Activated T-cell treated with anti-CD3 and anti-CD28 coated beads, Interleukin-2, amount 50 U/mL, for 48 hours (primary cell): ENCODE measurements at regions not wholly inside any gene's neighbourhood (a gene's known extent, or its start where the extent isn't known, plus 50 kb on each side); places are given as distances from the start of the nearest gene placed in this dataset.

Source experiments
- DNase-seq, 2 experiments: peaks; one replicate each; pipeline ENCODE4 v3.0.0-alpha.2; 2020

GRCh38 chr14:61950340-61950739 lies 188.1 kb downstream of the SNAPC1 start:
- DNase-seq, result no peak

DNA sequence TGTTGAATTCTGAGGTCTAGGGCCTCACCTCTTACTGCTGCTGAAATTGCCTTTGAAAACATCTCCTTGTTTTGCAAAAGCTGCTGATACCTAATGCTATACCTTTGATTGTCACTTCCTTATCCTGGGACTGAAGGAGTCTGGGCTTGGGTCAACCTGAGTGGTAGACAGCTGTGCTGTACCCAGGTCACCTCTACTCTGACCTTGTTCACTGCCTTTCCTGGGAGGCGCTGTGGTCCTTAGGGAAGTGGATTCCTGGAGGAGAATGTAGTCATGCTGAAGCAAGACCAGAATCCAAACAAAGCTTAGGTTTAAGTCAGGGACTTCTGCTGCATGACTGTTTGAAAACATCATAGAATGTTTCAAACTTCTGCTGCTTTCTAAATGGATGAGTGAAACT lies 191.4 kb downstream of the SNAPC1 start:
- DNase-seq, result no peak

- no peak for DNase-seq
Measured at GRCh38 chr14:61954306-61954705, 192.1 kb downstream of the SNAPC1 start.

- no peak for DNase-seq
Measured at GRCh38 chr14:61956517-61956916, 194.3 kb downstream of the SNAPC1 start.

- no peak for DNase-seq
Measured at GRCh38 chr14:61959348-61959747, 197.1 kb downstream of the SNAPC1 start.

- no peak for DNase-seq
Measured at GRCh38 chr14:61961369-61961768, 199.1 kb downstream of the SNAPC1 start.

GRCh38 chr14:61963926-61964325 lies 201.7 kb downstream of the SNAPC1 start:
- no peak for DNase-seq

DNA sequence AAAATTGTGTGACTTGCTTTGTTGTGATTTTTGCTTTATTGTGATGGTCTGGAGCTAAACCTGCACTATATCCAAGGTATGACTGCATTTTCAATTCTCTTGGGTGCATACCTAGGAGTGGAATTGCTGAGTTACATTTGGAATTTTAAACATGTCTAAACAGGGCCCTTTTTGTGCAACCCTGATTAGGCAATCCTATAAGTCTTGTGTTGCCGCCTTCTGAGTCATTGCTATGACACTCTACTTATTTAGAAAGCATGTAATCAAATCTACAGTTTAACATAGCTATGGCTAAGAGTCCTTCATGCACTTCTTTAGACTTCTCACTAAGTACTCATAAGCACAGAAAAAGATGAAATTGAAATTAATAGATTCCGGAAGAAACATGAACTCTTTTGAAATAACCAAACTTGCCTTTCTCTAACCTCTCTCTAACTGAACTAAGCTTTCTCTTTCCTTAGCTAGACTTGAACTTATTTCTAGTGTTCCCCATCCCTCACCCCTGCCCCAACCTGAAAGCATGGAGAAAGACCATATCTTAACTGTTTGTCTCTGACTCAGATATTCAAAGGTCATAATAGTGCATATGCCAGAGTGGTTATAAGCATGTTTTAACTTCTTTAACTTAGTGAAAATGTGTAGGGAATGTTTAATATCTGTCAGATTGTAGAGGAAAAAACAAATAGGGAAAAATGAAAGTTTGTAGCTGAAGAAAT lies 203.0 kb downstream of the SNAPC1 start:
- no peak for DNase-seq

DNA sequence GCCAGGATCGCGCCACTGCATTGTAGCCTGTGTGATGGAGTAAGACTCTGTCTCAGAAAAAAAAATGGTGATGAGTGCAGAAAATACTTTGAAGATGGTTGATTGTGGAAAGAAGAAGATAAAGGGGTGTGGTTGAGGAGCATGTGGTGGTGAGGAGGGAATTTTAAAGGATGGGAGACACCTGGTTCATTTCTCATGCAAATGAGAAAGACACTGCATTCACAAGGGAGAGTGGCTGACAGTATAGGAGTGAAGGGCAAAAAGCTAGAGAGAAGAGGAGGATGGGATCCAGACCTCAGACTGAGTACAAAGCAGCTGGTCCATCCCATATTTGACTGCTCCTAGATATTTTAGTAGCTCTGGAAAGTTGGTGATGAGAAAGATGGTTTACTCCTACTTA lies 206.0 kb downstream of the SNAPC1 start:
- DNase-seq, result no peak

- DNase-seq, result no peak
Measured at GRCh38 chr14:61972711-61973110, 210.5 kb downstream of the SNAPC1 start.

- DNase-seq, result no peak
Measured at GRCh38 chr14:61973981-61974380, 211.8 kb downstream of the SNAPC1 start.

DNA sequence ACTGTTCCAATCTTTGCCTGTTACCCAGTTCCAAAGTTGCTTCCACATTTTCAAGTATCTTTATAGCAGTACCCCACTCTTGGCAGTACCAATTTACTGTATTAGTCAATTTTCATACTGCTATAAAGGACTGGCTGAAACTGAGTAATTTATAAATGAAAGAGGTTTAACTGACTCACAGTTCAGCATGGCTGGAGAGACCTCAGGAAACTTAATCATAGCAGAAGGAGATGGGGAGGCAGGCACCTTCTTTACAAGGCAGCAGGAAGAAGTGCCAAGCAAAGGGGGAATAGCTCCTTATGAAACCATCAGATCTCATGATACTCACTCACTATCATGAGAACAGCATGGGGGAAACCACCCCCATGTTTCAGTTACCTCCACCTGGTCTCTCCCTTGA lies 215.0 kb downstream of the SNAPC1 start:
- DNase-seq, result no peak

GRCh38 chr14:61988240-61988639 lies 226.0 kb downstream of the SNAPC1 start:
- no peak for DNase-seq

DNA sequence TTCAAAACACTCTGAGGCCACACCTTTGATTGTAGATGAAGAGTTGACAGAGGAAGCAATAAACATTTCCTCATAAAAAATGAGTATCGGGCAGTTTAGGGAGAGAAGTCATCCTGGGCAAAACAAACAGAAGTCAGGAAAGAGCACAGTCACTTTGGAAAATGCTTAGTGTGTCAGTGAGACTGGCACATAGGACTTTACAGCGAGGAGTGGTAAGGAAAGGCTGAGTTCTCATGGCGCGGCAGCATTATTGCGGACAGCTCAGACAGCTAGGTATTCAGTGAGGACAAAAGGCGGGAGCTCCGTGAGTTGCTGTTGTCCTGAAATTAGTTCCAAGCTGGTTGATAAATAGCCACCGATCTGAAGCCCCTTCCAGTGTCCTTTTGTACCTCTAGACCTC lies 229.9 kb downstream of the SNAPC1 start:
- no peak for DNase-seq

GRCh38 chr14:61992926-61993325 lies 230.7 kb downstream of the SNAPC1 start:
- no peak for DNase-seq

DNA sequence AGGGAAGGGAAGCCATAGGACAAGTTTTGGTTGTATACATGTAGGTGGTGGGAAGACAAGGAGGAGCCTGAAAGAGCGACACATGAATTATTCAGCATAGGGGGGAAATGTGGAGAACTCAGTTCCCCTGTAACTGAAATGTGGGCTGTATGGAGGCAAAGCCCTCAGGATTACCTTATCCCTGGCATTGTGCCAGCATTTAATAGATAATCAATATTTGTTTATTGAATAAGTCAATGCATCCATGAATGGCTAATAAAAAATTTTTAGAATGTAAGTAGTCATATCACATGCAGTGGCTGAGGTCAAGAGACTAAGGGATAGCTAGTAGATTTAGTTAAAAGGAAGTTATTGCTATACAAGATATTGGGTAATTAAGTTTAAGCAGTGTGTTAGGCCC lies 232.4 kb downstream of the SNAPC1 start:
- no peak for DNase-seq

DNA sequence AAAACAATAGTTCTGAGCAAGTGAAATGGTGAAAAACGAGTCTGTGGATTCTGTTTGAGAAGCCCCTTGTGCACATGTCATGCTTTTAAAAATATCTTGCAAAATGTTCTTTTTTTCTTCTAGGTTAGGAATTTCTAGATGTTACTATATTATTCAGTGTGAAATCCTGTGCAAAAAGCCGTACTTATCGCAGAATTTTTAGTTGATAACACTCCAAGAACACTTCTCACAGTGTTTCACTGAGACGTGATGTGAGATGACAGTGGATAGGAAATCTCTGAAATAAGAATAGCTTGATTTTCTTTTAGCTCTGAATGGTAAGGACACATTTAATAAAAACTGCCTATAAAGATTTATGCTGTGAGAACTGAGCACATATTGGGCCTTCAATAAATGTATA lies 234.5 kb downstream of the SNAPC1 start:
- DNase-seq, result no peak

DNA sequence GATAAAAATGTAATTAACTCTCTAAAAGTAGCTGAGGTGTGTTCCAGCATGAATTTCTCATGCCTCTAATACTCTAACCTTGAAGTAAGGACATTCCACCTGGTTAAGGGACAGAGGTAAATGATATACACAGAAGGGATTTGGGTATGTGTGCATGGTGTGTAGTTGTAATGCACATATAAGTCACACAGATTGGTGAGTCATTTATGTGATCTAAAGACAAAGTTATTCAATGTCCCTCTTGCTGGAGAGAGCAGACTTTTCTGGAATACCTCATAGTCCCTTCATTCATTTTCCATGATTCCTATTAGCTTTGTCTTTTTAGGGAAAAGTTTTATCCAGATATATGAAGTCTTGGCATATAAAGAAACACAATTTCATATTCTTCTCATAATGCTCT lies 234.9 kb downstream of the SNAPC1 start:
- DNase-seq, result no peak

DNA sequence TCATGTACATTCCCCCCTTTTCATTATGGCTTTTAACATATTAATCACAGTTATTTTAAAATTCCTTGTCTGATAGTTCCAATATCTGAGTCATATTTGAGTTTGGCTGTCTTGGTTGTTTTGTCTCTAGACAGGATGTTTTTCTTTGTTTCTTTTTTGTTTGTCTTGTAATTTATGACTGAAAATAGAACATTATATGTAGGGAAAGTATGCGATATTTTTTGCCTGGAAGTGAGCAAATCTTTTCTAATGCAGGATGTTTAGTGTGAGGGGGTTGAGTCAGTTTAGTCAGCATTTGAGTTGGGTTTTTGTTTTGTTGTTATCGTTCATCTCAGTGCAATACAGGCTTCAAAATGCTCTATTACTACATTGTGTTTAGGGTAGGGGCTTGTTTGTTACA lies 239.7 kb downstream of the SNAPC1 start:
- DNase-seq, result no peak

- DNase-seq, result no peak
Measured at GRCh38 chr14:62002642-62003041, 240.4 kb downstream of the SNAPC1 start.

- DNase-seq, result no peak
Measured at GRCh38 chr14:62003701-62004100, 241.5 kb downstream of the SNAPC1 start.

DNA sequence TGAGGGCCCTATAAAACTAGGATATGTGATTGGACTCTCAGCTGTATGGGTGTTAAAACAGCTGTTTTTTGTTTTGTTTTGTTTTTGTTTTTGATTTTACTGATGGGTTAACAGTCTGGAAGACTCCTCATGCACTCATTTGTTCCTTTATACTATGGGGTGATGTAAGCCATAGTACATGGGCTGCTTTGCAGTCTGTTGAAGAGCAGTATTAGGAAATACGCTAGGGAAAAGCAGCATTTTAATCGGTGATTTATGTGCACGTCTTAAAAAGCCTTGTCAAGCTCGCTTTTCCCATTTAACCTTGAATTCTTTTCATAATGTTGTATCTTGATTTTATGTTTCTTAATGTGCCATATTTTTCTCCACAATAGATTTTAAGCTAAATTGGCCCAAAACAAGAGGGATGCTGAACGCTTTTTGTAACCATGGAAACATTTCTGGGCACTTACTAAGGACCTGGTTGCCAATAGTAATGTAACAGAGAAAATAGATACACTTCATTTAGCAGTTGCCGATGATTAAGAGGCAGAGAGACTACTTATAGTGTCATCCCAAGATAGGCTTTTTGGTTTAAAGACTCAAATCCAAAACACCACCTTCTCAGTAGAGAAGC lies 244.0 kb downstream of the SNAPC1 start:
- no peak for DNase-seq

GRCh38 chr14:62015243-62015642 lies 253.0 kb downstream of the SNAPC1 start:
- DNase-seq, result no peak

- no peak for DNase-seq
Measured at GRCh38 chr14:62015945-62016344, 253.7 kb downstream of the SNAPC1 start.

DNA sequence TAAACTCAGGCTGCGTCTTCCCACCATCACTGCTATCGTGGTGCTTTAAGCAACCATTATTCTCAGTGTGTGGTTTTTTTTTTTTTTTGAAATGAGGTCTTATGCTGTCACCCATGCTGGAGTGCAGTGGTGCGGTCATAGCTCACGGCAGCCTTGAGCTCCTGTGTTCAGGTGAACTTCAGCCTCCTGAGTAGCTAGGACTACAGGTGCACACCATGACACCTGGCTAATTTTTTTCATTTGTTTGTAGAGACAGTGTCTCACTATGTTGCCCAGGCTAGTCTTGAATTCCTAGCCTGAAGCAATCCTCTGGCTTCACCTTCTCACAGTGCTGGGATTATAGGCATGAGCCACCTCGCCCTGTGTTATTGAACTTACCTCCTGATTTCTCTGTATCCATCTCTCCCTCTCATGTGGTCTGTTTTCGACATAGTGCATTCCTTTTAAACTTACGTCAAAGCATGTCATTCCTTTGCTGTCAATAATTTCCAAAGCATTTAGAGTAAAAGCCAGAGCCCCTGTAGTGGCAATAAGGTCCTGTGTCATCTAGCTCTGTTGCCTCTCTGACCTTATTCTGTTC lies 255.5 kb downstream of the SNAPC1 start:
- no peak for DNase-seq
